ENCODE measurements at regions not wholly inside any gene's neighbourhood (a gene's known extent, or its start where the extent isn't known, plus 50 kb on each side); places are given as distances from the start of the nearest gene placed in this dataset.

- TF ChIP-seq CTCF (IDR thresholded peaks at IDR 0.05; ENCODE audit: control extremely low read depth in 1 of 3, insufficient read depth in 1 of 3, low read depth in 1 of 3, low read length in 3 of 3) (no peak), HDAC6 (IDR thresholded peaks at IDR 0.05; ENCODE audit: low read depth, low read length) (no peak), E2F6 (IDR thresholded peaks at IDR 0.05) (no peak), CEBPB (IDR thresholded peaks at IDR 0.05; ENCODE audit: low read depth, low read length) (no peak), BCL11A (IDR thresholded peaks at IDR 0.05; ENCODE audit: low read depth in 2 of 2, low read length in 2 of 2) (no peak), CBX5 (IDR thresholded peaks at IDR 0.05; ENCODE audit: low read depth, low read length) (no peak), YY1 (IDR thresholded peaks at IDR 0.05; ENCODE audit: low read depth, low read length) (no peak), TEAD4 (IDR thresholded peaks at IDR 0.05; ENCODE audit: low read depth, low read length) (no peak)
These were observed 116.6 kb upstream of the CEP162 start (continued) for GRCh38 chr6:84344005-84344404.

Data from H1 (cell line).